Fibroblast of lung (primary cell): ENCODE measurements at regions not wholly inside any gene's neighbourhood (a gene's known extent, or its start where the extent isn't known, plus 50 kb on each side); places are given as distances from the start of the nearest gene placed in this dataset.

Experiments
- DNase-seq, 2 donors: peaks; one replicate each; pipeline versions ENCODE4 v3.0.0 to v3.0.0-alpha.2; 2010; ENCODE audit warnings: low read depth in 2 of 2
- H2AFZ ChIP-seq: 2 replicates; pipeline ENCODE4 v1.5.1; 2012; ENCODE audit warnings: low read length, control low read depth, inconsistent platforms
- H3K27ac ChIP-seq: 2 replicates; pipeline ENCODE4 v1.5.1; 2011; ENCODE audit warnings: low read length, control low read depth; ENCODE audit not compliant: insufficient read depth
- H3K27me3 ChIP-seq: 2 replicates; pipeline ENCODE4 v1.5.1; 2011; ENCODE audit warnings: mild to moderate bottlenecking, low read length; ENCODE audit not compliant: control insufficient read depth, insufficient read depth
- H3K36me3 ChIP-seq: 2 replicates; pipeline ENCODE4 v1.5.1; 2011; ENCODE audit warnings: low read length; ENCODE audit not compliant: control insufficient read depth, insufficient read depth
- H3K4me1 ChIP-seq: 2 replicates; pipeline ENCODE4 v1.5.1; 2011; ENCODE audit warnings: low read length; ENCODE audit not compliant: control insufficient read depth, insufficient read depth; ENCODE audit errors: extremely low read depth
- H3K4me2 ChIP-seq: 2 replicates; pipeline ENCODE4 v1.5.1; 2011; ENCODE audit warnings: low read length, control low read depth; ENCODE audit not compliant: insufficient read depth; ENCODE audit errors: extremely low read depth
- H3K4me3 ChIP-seq, 4 experiments: fragments of 200-600 bp in 1 of 4; sonication (generic) in 1 of 4; replicated peaks in 1 of 4; 2 replicates each; pipeline ENCODE4 v1.5.1; 2011 to 2016; ENCODE audit warnings: low read length in 4 of 4, low read depth in 3 of 4, mild to moderate bottlenecking in 3 of 4, control low read depth in 2 of 4, inconsistent platforms in 1 of 4, mixed read lengths in 1 of 4; ENCODE audit not compliant: insufficient read depth in 1 of 4; ENCODE audit errors: control extremely low read depth in 1 of 4
- H3K79me2 ChIP-seq: 2 replicates; pipeline ENCODE4 v1.5.1; 2012; ENCODE audit warnings: mild to moderate bottlenecking, low read length, inconsistent platforms; ENCODE audit not compliant: control insufficient read depth, insufficient read depth
- H3K9ac ChIP-seq: 2 replicates; pipeline ENCODE4 v1.5.1; 2011; ENCODE audit warnings: mild to moderate bottlenecking, low read length, control low read depth; ENCODE audit not compliant: insufficient read depth
- H3K9me3 ChIP-seq: 2 replicates; pipeline ENCODE4 v1.5.1; 2012; ENCODE audit warnings: low read depth, low read length; ENCODE audit not compliant: control insufficient read depth, insufficient read depth
- H4K20me1 ChIP-seq: 2 replicates; pipeline ENCODE4 v1.5.1; 2011; ENCODE audit warnings: low read length; ENCODE audit not compliant: control insufficient read depth, insufficient read depth; ENCODE audit errors: extremely low read depth
- EZH2 ChIP-seq: IDR thresholded peaks from 2 replicates; pipeline ENCODE4 v1.5.1; 2012; ENCODE audit warnings: low read length, control low read depth, mild to moderate bottlenecking; ENCODE audit errors: missing control alignments
- TF ChIP-seq, protein P1 (sequence below), 2 donors: IDR thresholded peaks in 1 of 2; conservative IDR thresholded peaks in 1 of 2; 1 replicate in 1 of 2; 2 replicates in 1 of 2; pipeline ENCODE4 v1.5.1; 2011 to 2012; ENCODE audit warnings: low read length in 2 of 2, control low read depth in 1 of 2, inconsistent platforms in 1 of 2, low read depth in 1 of 2, mild to moderate bottlenecking in 1 of 2

GRCh38 chr4:177519481-177520260, 77.4 kb upstream of the AGA start:
- Histone ChIP-seq H3K4me3 (no peak overlapping the region), H3K36me3 (no peaks in the 10 kb centered on the region), H2AFZ (no peak overlapping the region), H3K4me2 (no peak overlapping the region), H3K79me2 (no peaks in the 10 kb centered on the region), H3K27me3 (no peaks in the 10 kb centered on the region), H4K20me1 (no peaks in the 10 kb centered on the region), H3K9me3 (no peaks in the 10 kb centered on the region), H3K4me1 (no peaks in the 10 kb centered on the region), H3K9ac (no peak overlapping the region), H3K27ac (no peak overlapping the region)
- TF ChIP-seq, protein P1, sequence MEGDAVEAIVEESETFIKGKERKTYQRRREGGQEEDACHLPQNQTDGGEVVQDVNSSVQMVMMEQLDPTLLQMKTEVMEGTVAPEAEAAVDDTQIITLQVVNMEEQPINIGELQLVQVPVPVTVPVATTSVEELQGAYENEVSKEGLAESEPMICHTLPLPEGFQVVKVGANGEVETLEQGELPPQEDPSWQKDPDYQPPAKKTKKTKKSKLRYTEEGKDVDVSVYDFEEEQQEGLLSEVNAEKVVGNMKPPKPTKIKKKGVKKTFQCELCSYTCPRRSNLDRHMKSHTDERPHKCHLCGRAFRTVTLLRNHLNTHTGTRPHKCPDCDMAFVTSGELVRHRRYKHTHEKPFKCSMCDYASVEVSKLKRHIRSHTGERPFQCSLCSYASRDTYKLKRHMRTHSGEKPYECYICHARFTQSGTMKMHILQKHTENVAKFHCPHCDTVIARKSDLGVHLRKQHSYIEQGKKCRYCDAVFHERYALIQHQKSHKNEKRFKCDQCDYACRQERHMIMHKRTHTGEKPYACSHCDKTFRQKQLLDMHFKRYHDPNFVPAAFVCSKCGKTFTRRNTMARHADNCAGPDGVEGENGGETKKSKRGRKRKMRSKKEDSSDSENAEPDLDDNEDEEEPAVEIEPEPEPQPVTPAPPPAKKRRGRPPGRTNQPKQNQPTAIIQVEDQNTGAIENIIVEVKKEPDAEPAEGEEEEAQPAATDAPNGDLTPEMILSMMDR (conservative IDR thresholded peaks at IDR 0.05 in 1 of 2, IDR thresholded peaks at IDR 0.05 in 1 of 2; ENCODE audit: low read depth in 1 of 2, low read length in 2 of 2) = no peak
- TF ChIP-seq EZH2 = no peak
- DNase-seq = peak in 1 of 2 donors; percentile 73

- no peaks in the 10 kb centered on the region for H3K4me1 ChIP-seq
- H3K9me3 ChIP-seq = no peaks in the 10 kb centered on the region
- H3K79me2 ChIP-seq = no peaks in the 10 kb centered on the region
- no peak overlapping the region for H2AFZ ChIP-seq
- no peaks in the 10 kb centered on the region for H3K36me3 ChIP-seq
- DNase-seq = no peak
- H3K4me3 ChIP-seq = no peak overlapping the region
- H3K27me3 ChIP-seq = no peaks in the 10 kb centered on the region
- no peaks in the 10 kb centered on the region for H4K20me1 ChIP-seq
- TF ChIP-seq, protein P1 (conservative IDR thresholded peaks at IDR 0.05 in 1 of 2, IDR thresholded peaks at IDR 0.05 in 1 of 2; ENCODE audit: low read depth in 1 of 2, low read length in 2 of 2) = no peak
- no peak for TF ChIP-seq EZH2
- H3K4me2 ChIP-seq = no peak overlapping the region
- H3K9ac ChIP-seq = no peak overlapping the region
- no peak overlapping the region for H3K27ac ChIP-seq
Measured at GRCh38 chr4:177528620-177529019, 86.4 kb upstream of the AGA start.

GRCh38 chr4:177530561-177530960, 88.3 kb upstream of the AGA start:
- Histone ChIP-seq H3K4me2 (no peak overlapping the region), H3K4me1 (no peaks in the 10 kb centered on the region), H3K36me3 (no peaks in the 10 kb centered on the region), H3K27me3 (no peaks in the 10 kb centered on the region), H3K27ac (no peak overlapping the region), H3K4me3 (no peak overlapping the region), H2AFZ (no peak overlapping the region), H3K79me2 (no peaks in the 10 kb centered on the region), H3K9ac (no peak overlapping the region), H4K20me1 (no peaks in the 10 kb centered on the region), H3K9me3 (no peaks in the 10 kb centered on the region)
- TF ChIP-seq, protein P1 (conservative IDR thresholded peaks at IDR 0.05 in 1 of 2, IDR thresholded peaks at IDR 0.05 in 1 of 2; ENCODE audit: low read depth in 1 of 2, low read length in 2 of 2) = no peak
- no peak for TF ChIP-seq EZH2
- no peak for DNase-seq
